Neural cell (in vitro differentiated cells): ENCODE measurements at regions not wholly inside any gene's neighbourhood (a gene's known extent, or its start where the extent isn't known, plus 50 kb on each side); places are given as distances from the start of the nearest gene placed in this dataset.

Experiments used
- H2AFZ ChIP-seq: fragments of 200-600, 300-800 bp; sonication (generic), shearing (Covaris generic); 2 replicates; pipeline ENCODE4 v1.6.0; 2014; ENCODE audit warnings: low read depth, mild to moderate bottlenecking, antibody characterized with exemption, low read length, moderate library complexity
- H3F3A ChIP-seq: fragments of 200-600 bp; shearing (Covaris generic); 2 replicates; pipeline ENCODE4 v1.6.1; 2016; ENCODE audit warnings: mild to moderate bottlenecking, moderate library complexity, mixed read lengths, antibody characterized with exemption, low read length; ENCODE audit not compliant: insufficient read depth, poor library complexity, severe bottlenecking
- H3K27ac ChIP-seq: fragments of 200-600, 300-800 bp; sonication (generic), shearing (Covaris generic); 2 replicates; pipeline ENCODE4 v1.5.1; 2014; ENCODE audit warnings: mild to moderate bottlenecking, low read length, moderate library complexity
- H3K27me3 ChIP-seq: fragments of 300-800, 200-600 bp; sonication (generic), shearing (Covaris generic); 2 replicates; pipeline ENCODE4 v1.6.0; 2014; ENCODE audit warnings: mild to moderate bottlenecking, low read depth, low read length, moderate library complexity; ENCODE audit not compliant: insufficient read depth
- H3K36me3 ChIP-seq: fragments of 300-800, 200-600 bp; sonication (generic), shearing (Covaris generic); 2 replicates; pipeline ENCODE4 v1.5.1; 2014; ENCODE audit warnings: mild to moderate bottlenecking, antibody characterized with exemption, low read length, moderate library complexity; ENCODE audit not compliant: insufficient read depth
- H3K4me2 ChIP-seq: fragments of 300-800, 200-600 bp; sonication (generic), shearing (Covaris generic); 2 replicates; pipeline ENCODE4 v1.6.0; 2014; ENCODE audit warnings: mild to moderate bottlenecking, low read length
- H3K4me3 ChIP-seq: fragments of 300-800, 200-600 bp; sonication (generic), shearing (Covaris generic); 2 replicates; pipeline ENCODE4 v1.5.1; 2014; ENCODE audit warnings: mild to moderate bottlenecking, low read length, moderate library complexity
- H3K79me2 ChIP-seq: fragments of 200-600 bp; shearing (Covaris generic); replicated peaks from 2 replicates; pipeline ENCODE4 v1.6.0; 2014; ENCODE audit warnings: mild to moderate bottlenecking, low read length, moderate library complexity; ENCODE audit not compliant: insufficient read depth
- H3K9ac ChIP-seq: fragments of 300-800, 200-600 bp; sonication (generic), shearing (Covaris generic); 2 replicates; pipeline ENCODE4 v1.6.1; 2016; ENCODE audit warnings: mild to moderate bottlenecking, low read length, mixed read lengths
- H3K9me2 ChIP-seq: fragments of 200-600 bp; shearing (Covaris generic); 2 replicates; pipeline ENCODE4 v1.6.1; 2016; ENCODE audit warnings: mild to moderate bottlenecking, low read length, mixed read lengths; ENCODE audit not compliant: insufficient read depth
- H3K9me3 ChIP-seq: fragments of 200-600, 300-800 bp; sonication (generic), shearing (Covaris generic); 2 replicates; pipeline ENCODE4 v1.6.1; 2016; ENCODE audit warnings: mild to moderate bottlenecking, mixed run types, low read length, moderate library complexity, mixed read lengths
- H4K20me1 ChIP-seq: fragments of 200-600 bp; shearing (Covaris generic); 2 replicates; pipeline ENCODE4 v1.6.1; 2016; ENCODE audit warnings: mild to moderate bottlenecking, mixed run types; ENCODE audit not compliant: insufficient read depth
- EP300 ChIP-seq: fragments of 450-650 bp; conservative IDR thresholded peaks from 2 replicates; pipeline ENCODE4 v1.6.1; 2014; ENCODE audit warnings: antibody characterized with exemption, mild to moderate bottlenecking, moderate library complexity; ENCODE audit not compliant: poor library complexity, severe bottlenecking
- EZH2 ChIP-seq: fragments of 200-600, 300-800 bp; shearing (Covaris generic), sonication (generic); IDR thresholded peaks from 2 replicates; pipeline ENCODE4 v1.6.1; 2014; ENCODE audit warnings: antibody characterized with exemption, low read length, borderline replicate concordance, mild to moderate bottlenecking; ENCODE audit not compliant: insufficient read depth, poor library complexity, severe bottlenecking
- MXI1 ChIP-seq: fragments of 450-650 bp; conservative IDR thresholded peaks from 2 replicates; pipeline ENCODE4 v1.6.1; 2014; ENCODE audit warnings: antibody characterized with exemption, mild to moderate bottlenecking; ENCODE audit not compliant: poor library complexity, severe bottlenecking
- POLR2AphosphoS5 ChIP-seq: IDR thresholded peaks from 2 replicates; pipeline ENCODE4 v1.6.1; 2012
- RAD21 ChIP-seq: fragments of 450-650 bp; conservative IDR thresholded peaks from 2 replicates; pipeline ENCODE4 v1.6.1; 2014; ENCODE audit warnings: antibody characterized with exemption, mild to moderate bottlenecking, moderate library complexity
- SMC3 ChIP-seq: fragments of 450-650 bp; conservative IDR thresholded peaks from 2 replicates; pipeline ENCODE4 v1.6.1; 2014; ENCODE audit warnings: antibody characterized with exemption, mild to moderate bottlenecking, moderate library complexity; ENCODE audit not compliant: poor library complexity
- TAF1 ChIP-seq: IDR thresholded peaks from 2 replicates; pipeline ENCODE4 v1.6.1; 2012; ENCODE audit warnings: low read depth
- TF ChIP-seq, protein P1 (sequence below): fragments of 450-650 bp; IDR thresholded peaks from 2 replicates; pipeline ENCODE4 v1.5.1; 2014; ENCODE audit warnings: antibody characterized with exemption, mild to moderate bottlenecking, moderate library complexity; ENCODE audit not compliant: poor library complexity, severe bottlenecking
- TF ChIP-seq, protein P2 (sequence below): IDR thresholded peaks from 2 replicates; pipeline ENCODE4 v1.6.1; 2012; ENCODE audit warnings: borderline replicate concordance

- no peak overlapping the region for H3K27ac ChIP-seq
- no peaks in the 10 kb centered on the region for H3K36me3 ChIP-seq
- H2AFZ ChIP-seq, result no peak overlapping the region
- TF ChIP-seq EP300 (no peak), RAD21 (peak; percentile 85), EZH2 (no peak), SMC3 (peak; percentile 84)
- TF ChIP-seq, protein P1, sequence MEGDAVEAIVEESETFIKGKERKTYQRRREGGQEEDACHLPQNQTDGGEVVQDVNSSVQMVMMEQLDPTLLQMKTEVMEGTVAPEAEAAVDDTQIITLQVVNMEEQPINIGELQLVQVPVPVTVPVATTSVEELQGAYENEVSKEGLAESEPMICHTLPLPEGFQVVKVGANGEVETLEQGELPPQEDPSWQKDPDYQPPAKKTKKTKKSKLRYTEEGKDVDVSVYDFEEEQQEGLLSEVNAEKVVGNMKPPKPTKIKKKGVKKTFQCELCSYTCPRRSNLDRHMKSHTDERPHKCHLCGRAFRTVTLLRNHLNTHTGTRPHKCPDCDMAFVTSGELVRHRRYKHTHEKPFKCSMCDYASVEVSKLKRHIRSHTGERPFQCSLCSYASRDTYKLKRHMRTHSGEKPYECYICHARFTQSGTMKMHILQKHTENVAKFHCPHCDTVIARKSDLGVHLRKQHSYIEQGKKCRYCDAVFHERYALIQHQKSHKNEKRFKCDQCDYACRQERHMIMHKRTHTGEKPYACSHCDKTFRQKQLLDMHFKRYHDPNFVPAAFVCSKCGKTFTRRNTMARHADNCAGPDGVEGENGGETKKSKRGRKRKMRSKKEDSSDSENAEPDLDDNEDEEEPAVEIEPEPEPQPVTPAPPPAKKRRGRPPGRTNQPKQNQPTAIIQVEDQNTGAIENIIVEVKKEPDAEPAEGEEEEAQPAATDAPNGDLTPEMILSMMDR, result peak; percentile 76
- peaks cover 16% of the 10 kb centered on the region for H3K27me3 ChIP-seq
- H3K9me3 ChIP-seq, result no peaks in the 10 kb centered on the region
- H3K9ac ChIP-seq, result no peak overlapping the region
- H3F3A ChIP-seq, result no peaks in the 10 kb centered on the region
- no peak overlapping the region for H3K4me3 ChIP-seq
- no peaks in the 10 kb centered on the region for H4K20me1 ChIP-seq
- no peak overlapping the region for H3K4me2 ChIP-seq
- no peaks in the 10 kb centered on the region for H3K9me2 ChIP-seq
- H3K79me2 ChIP-seq, result no peaks in the 10 kb centered on the region
Measured at GRCh38 chr4:83771113-83771705, 235.3 kb downstream of the GPAT3 start.

GRCh38 chr4:83768146-83768545 is 232.2 kb downstream of the GPAT3 start:
- Histone ChIP-seq H2AFZ (no peak overlapping the region), H3F3A (no peaks in the 10 kb centered on the region), H3K79me2 (no peaks in the 10 kb centered on the region), H4K20me1 (no peaks in the 10 kb centered on the region), H3K36me3 (no peaks in the 10 kb centered on the region), H3K27me3 (peaks cover 21% of the 10 kb centered on the region), H3K27ac (no peak overlapping the region), H3K4me3 (no peak overlapping the region), H3K9me3 (no peaks in the 10 kb centered on the region), H3K9me2 (no peaks in the 10 kb centered on the region), H3K4me2 (no peak overlapping the region), H3K9ac (no peak overlapping the region)
- TF ChIP-seq SMC3 (no peak), TAF1 (no peak), EP300 (no peak), POLR2AphosphoS5 (no peak), EZH2 (no peak), MXI1 (no peak)
- TF ChIP-seq, protein P1, result no peak

DNA sequence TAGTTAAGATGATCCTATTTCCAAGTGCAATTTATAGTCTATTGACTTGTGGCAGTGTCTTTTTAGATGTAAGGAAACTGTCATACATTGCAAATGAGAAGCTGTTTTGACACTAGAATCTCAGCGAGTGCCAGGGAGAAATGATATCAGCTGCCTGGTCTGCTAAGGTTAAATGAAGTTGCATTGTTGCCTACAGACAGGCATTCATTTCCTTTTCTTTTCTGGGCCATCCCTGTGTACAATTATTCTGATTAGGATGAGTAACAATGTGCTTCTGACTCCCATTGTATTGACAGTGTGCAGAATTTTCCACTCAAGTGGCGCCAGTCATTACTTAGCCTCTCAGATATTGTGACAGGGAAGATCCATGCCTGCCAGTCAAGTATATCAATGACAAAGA is 231.2 kb downstream of the GPAT3 start:
- Histone ChIP-seq H3K9me3 (no peaks in the 10 kb centered on the region), H3F3A (no peaks in the 10 kb centered on the region), H3K4me2 (no peak overlapping the region), H3K4me3 (peak overlapping the region; percentile 7), H3K27ac (no peak overlapping the region), H2AFZ (no peak overlapping the region), H4K20me1 (no peaks in the 10 kb centered on the region), H3K9ac (no peak overlapping the region), H3K9me2 (no peaks in the 10 kb centered on the region), H3K36me3 (no peaks in the 10 kb centered on the region), H3K79me2 (no peaks in the 10 kb centered on the region), H3K27me3 (peaks cover 21% of the 10 kb centered on the region)
- TF ChIP-seq RAD21, result no peak
- no peak for TF ChIP-seq SMC3
- TF ChIP-seq EZH2, result no peak
- TF ChIP-seq EP300, result peak; percentile 99
- TF ChIP-seq MXI1, result no peak
- TF ChIP-seq POLR2AphosphoS5, result peak; percentile 96
- TF ChIP-seq, protein P2, sequence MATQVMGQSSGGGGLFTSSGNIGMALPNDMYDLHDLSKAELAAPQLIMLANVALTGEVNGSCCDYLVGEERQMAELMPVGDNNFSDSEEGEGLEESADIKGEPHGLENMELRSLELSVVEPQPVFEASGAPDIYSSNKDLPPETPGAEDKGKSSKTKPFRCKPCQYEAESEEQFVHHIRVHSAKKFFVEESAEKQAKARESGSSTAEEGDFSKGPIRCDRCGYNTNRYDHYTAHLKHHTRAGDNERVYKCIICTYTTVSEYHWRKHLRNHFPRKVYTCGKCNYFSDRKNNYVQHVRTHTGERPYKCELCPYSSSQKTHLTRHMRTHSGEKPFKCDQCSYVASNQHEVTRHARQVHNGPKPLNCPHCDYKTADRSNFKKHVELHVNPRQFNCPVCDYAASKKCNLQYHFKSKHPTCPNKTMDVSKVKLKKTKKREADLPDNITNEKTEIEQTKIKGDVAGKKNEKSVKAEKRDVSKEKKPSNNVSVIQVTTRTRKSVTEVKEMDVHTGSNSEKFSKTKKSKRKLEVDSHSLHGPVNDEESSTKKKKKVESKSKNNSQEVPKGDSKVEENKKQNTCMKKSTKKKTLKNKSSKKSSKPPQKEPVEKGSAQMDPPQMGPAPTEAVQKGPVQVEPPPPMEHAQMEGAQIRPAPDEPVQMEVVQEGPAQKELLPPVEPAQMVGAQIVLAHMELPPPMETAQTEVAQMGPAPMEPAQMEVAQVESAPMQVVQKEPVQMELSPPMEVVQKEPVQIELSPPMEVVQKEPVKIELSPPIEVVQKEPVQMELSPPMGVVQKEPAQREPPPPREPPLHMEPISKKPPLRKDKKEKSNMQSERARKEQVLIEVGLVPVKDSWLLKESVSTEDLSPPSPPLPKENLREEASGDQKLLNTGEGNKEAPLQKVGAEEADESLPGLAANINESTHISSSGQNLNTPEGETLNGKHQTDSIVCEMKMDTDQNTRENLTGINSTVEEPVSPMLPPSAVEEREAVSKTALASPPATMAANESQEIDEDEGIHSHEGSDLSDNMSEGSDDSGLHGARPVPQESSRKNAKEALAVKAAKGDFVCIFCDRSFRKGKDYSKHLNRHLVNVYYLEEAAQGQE, result peak; percentile 58
